HCT116 (cell line): ENCODE measurements at regions not wholly inside any gene's neighbourhood (a gene's known extent, or its start where the extent isn't known, plus 50 kb on each side); places are given as distances from the start of the nearest gene placed in this dataset.

Experiments
- ATAC-seq: fragments of 200-7000 bp; cut with Tn5 transposase; 2 replicates; pipeline ENCODE4 v1.9.1; 2020; ENCODE audit warnings: mild to moderate bottlenecking, moderate library complexity
- BruUV-seq: library from RNA; stranded (reverse); fragments of 400-500 nt; replicated peaks from 2 replicates; lab custom pipeline; 2021; lab: Mats Ljungman, UMichigan
- CTCF ChIA-PET: fragments of 300-600 bp; sonication (Branson Sonifier 250); formaldehyde crosslinking; loops from one replicate; lab custom pipeline; 2021; ENCODE audit warnings: antibody characterized with exemption; lab: Charles Lee
- POLR2A ChIA-PET: fragments of 300-600, 350-600 bp; sonication (Branson Sonifier 250); formaldehyde crosslinking; loops from one replicate; lab custom pipeline; 2021; ENCODE audit warnings: antibody characterized with exemption; lab: Charles Lee
- RAD21 ChIA-PET, 2 experiments: fragments of 300-600 bp; sonication (Branson Sonifier 250); formaldehyde crosslinking; loops; one replicate each; lab custom pipeline; 2023; ENCODE audit warnings: low total read pairs in 2 of 2; ENCODE audit not compliant: uncharacterized antibody in 2 of 2, unreplicated experiment in 2 of 2, low non-redundant PET in 1 of 2; lab: Charles Lee
- DNase-seq: peaks from one replicate; pipeline ENCODE4 v3.0.0-alpha.2; 2010; ENCODE audit warnings: low read depth, low spot score
- H2AFZ ChIP-seq: fragments of 200-600 bp; shearing (Covaris generic), sonication (generic); 2 replicates; pipeline ENCODE4 v1.6.1; 2017; ENCODE audit warnings: low read depth, mixed run types, mixed read lengths, antibody characterized with exemption, low read length; ENCODE audit not compliant: poor library complexity, severe bottlenecking
- H3K27ac ChIP-seq: 2 replicates; pipeline ENCODE4 v1.5.1; 2012; ENCODE audit warnings: low read depth, low read length
- H3K27me3 ChIP-seq: fragments of 200-600 bp; sonication (generic); 2 replicates; pipeline ENCODE4 v1.6.1; 2016; ENCODE audit warnings: mixed run types, low read length, mixed read lengths; ENCODE audit not compliant: insufficient read depth
- H3K36me3 ChIP-seq, 2 experiments: fragments of 200-500 bp in 1 of 2; fragments of 200-600 bp in 1 of 2; sonication (Bioruptor generic) in 1 of 2; sonication (generic) in 1 of 2; 2 replicates each; pipeline versions ENCODE4 v1.5.1 to v1.6.1; 2014 to 2016; ENCODE audit warnings: low read length in 2 of 2, inconsistent platforms in 1 of 2, mixed read lengths in 1 of 2, mixed run types in 1 of 2; ENCODE audit not compliant: insufficient read depth in 2 of 2, control insufficient read depth in 1 of 2
- H3K4me1 ChIP-seq, 2 experiments: fragments of 200-600 bp in 1 of 2; sonication (generic) in 1 of 2; 2 replicates each; pipeline versions ENCODE4 v1.5.1 to v1.6.1; 2012 to 2017; ENCODE audit warnings: low read length in 2 of 2, inconsistent platforms in 1 of 2, mild to moderate bottlenecking in 1 of 2, mixed read lengths in 1 of 2, mixed run types in 1 of 2, moderate library complexity in 1 of 2; ENCODE audit not compliant: insufficient read depth in 2 of 2, control insufficient read depth in 1 of 2
- H3K4me2 ChIP-seq: fragments of 200-600 bp; sonication (generic); 2 replicates; pipeline ENCODE4 v1.6.1; 2017; ENCODE audit warnings: mixed run types, low read length, mixed read lengths
- H3K4me3 ChIP-seq, 2 experiments: fragments of 200-600 bp in 1 of 2; sonication (generic) in 1 of 2; replicated peaks in 1 of 2; 2 replicates each; pipeline ENCODE4 v1.5.1; 2011 to 2016; ENCODE audit warnings: low read length in 2 of 2, control low read depth in 1 of 2, low read depth in 1 of 2, mild to moderate bottlenecking in 1 of 2, mixed read lengths in 1 of 2, mixed run types in 1 of 2
- H3K79me2 ChIP-seq: fragments of 200-600 bp; sonication (generic); 2 replicates; pipeline ENCODE4 v1.6.1; 2017; ENCODE audit warnings: mild to moderate bottlenecking, mixed run types, low read length, moderate library complexity, mixed read lengths; ENCODE audit not compliant: insufficient read depth
- H3K9ac ChIP-seq: fragments of 200-600 bp; sonication (generic); 2 replicates; pipeline ENCODE4 v1.6.1; 2016; ENCODE audit warnings: low read length, mixed read lengths
- H3K9me2 ChIP-seq: fragments of 200-600 bp; sonication (generic), shearing (Covaris generic); 2 replicates; pipeline ENCODE4 v1.6.1; 2017; ENCODE audit warnings: mixed run types, mild to moderate bottlenecking, moderate library complexity; ENCODE audit not compliant: insufficient read depth
- H3K9me3 ChIP-seq, 2 experiments: fragments of 200-500 bp in 1 of 2; fragments of 200-600 bp in 1 of 2; sonication (Bioruptor generic) in 1 of 2; sonication (generic) in 1 of 2; 2 replicates each; pipeline ENCODE4 v1.6.1; 2014 to 2017; ENCODE audit warnings: low read length in 2 of 2, mixed read lengths in 2 of 2, inconsistent platforms in 1 of 2, low read depth in 1 of 2, mild to moderate bottlenecking in 1 of 2, mixed run types in 1 of 2, moderate library complexity in 1 of 2; ENCODE audit not compliant: control insufficient read depth in 1 of 2, insufficient read depth in 1 of 2
- H4K20me1 ChIP-seq: fragments of 200-600 bp; sonication (generic), shearing (Covaris generic); 2 replicates; pipeline ENCODE4 v1.6.1; 2017; ENCODE audit warnings: mixed run types, mild to moderate bottlenecking, moderate library complexity; ENCODE audit not compliant: insufficient read depth
- CBX3 ChIP-seq: IDR thresholded peaks from 2 replicates; pipeline ENCODE4 v1.6.1; 2012; ENCODE audit warnings: low read depth
- CEBPB ChIP-seq: IDR thresholded peaks from 2 replicates; pipeline ENCODE4 v1.6.1; 2012; ENCODE audit warnings: low read depth
- EGR1 ChIP-seq: IDR thresholded peaks from 2 replicates; pipeline ENCODE4 v1.6.1; 2012; ENCODE audit warnings: low read depth
- ELF1 ChIP-seq: IDR thresholded peaks from 2 replicates; pipeline ENCODE4 v1.6.1; 2012; ENCODE audit warnings: low read depth, borderline replicate concordance
- EZH2 ChIP-seq: fragments of 200-600 bp; sonication (generic); IDR thresholded peaks from 2 replicates; pipeline ENCODE4 v1.6.1; 2017; ENCODE audit warnings: antibody characterized with exemption, mixed run types
- EZH2phosphoT487 ChIP-seq: fragments of 200-600 bp; IDR thresholded peaks from 2 replicates; pipeline ENCODE4 v1.6.1; 2018; ENCODE audit warnings: antibody characterized with exemption, borderline replicate concordance
- JUND ChIP-seq: IDR thresholded peaks from 2 replicates; pipeline ENCODE4 v1.6.1; 2012
- POLR2AphosphoS5 ChIP-seq: IDR thresholded peaks from 2 replicates; pipeline ENCODE4 v1.6.1; 2011; ENCODE audit warnings: mild to moderate bottlenecking, low read depth, low read length, moderate library complexity
- REST ChIP-seq: IDR thresholded peaks from 2 replicates; pipeline ENCODE4 v1.6.1; 2012; ENCODE audit warnings: low read depth
- SIN3A ChIP-seq: IDR thresholded peaks from 2 replicates; pipeline ENCODE4 v1.6.1; 2012; ENCODE audit warnings: low read depth
- SP1 ChIP-seq: IDR thresholded peaks from 2 replicates; pipeline ENCODE4 v1.6.1; 2012; ENCODE audit warnings: low read depth
- SRF ChIP-seq: IDR thresholded peaks from 2 replicates; pipeline ENCODE4 v1.6.1; 2012; ENCODE audit warnings: low read depth
- YY1 ChIP-seq: IDR thresholded peaks from 2 replicates; pipeline ENCODE4 v1.6.1; 2011; ENCODE audit warnings: low read length, low read depth, moderate library complexity, mild to moderate bottlenecking; ENCODE audit not compliant: insufficient replicate concordance; ENCODE audit errors: extremely low read depth
- ZFX ChIP-seq: fragments of 450-650 bp; IDR thresholded peaks from 2 replicates; pipeline ENCODE4 v1.6.1; 2017
- intact Hi-C: fragments of 100-400 bp; cut with micrococcal nuclease; formaldehyde crosslinking; loops from 2 replicates; pipeline ENCODE4 v1.10.0; 2022

DNA sequence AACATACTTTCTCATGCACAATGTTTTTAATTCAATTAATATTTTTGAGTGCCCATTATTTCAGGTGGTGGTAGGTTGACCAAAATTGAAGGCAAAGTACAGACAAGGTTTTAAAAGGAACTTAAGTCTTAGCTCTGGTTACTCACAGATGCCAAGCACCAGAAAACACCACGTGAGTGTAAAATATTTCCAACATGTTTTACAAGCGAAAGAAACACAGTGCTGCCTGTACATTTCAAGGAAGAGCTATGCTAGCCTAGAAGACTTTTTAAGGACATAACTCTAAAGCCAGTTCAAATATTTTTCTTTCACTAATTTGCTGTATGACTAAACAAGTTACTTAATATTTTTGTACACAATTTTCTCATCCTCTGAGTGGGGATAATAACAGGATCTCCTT, 736.4 kb upstream of the GOT2 start:
- DNase-seq, result no peak
- no peaks in the 10 kb centered on the region for H3K4me1 ChIP-seq
- no peak for ATAC-seq
- POLR2A ChIA-PET, result no interaction called here
- intact Hi-C loops, result no loop called here
- H3K9me3 ChIP-seq, result peaks cover 7 to 29% of the 10 kb centered on the region in 2 experiments; a peak in 3 of 4 replicates
- H3K36me3 ChIP-seq, result no peaks in the 10 kb centered on the region
- TF ChIP-seq ELF1 (no peak), EZH2phosphoT487 (no peak), REST (no peak), CEBPB (no peak), SRF (no peak), EZH2 (no peak), EGR1 (no peak), POLR2AphosphoS5 (no peak), ZFX (no peak), CBX3 (no peak), SP1 (no peak), JUND (no peak), YY1 (no peak), SIN3A (no peak)
- BruUV-seq, result no TSS peak
- H3K4me2 ChIP-seq, result no peak overlapping the region
- no peak overlapping the region for H2AFZ ChIP-seq
- CTCF ChIA-PET, result no interaction called here
- RAD21 ChIA-PET, result no interaction called here
- H3K79me2 ChIP-seq, result no peaks in the 10 kb centered on the region
- H3K27me3 ChIP-seq, result no peaks in the 10 kb centered on the region
- H3K4me3 ChIP-seq, result no peak overlapping the region
- H4K20me1 ChIP-seq, result no peaks in the 10 kb centered on the region
- H3K9ac ChIP-seq, result no peak overlapping the region
- no peaks in the 10 kb centered on the region for H3K9me2 ChIP-seq
- no peak overlapping the region for H3K27ac ChIP-seq
